ENCODE measurements at regions not wholly inside any gene's neighbourhood (a gene's known extent, or its start where the extent isn't known, plus 50 kb on each side); places are given as distances from the start of the nearest gene placed in this dataset.
A peak's percentile ranks its signal among the peaks of the same experiment; 100 is the strongest.

GRCh38 chr12:67427336-67427735 lies 158.2 kb downstream of the CAND1 start:
- no peak for DNase-seq (ENCODE audit: low read depth)

- no peak for DNase-seq (ENCODE audit: low read depth)
These were observed 159.3 kb downstream of the CAND1 start for GRCh38 chr12:67428431-67428830.

- no peak for DNase-seq (ENCODE audit: low read depth)
These were observed 161.7 kb downstream of the CAND1 start for GRCh38 chr12:67430708-67431335.

- DNase-seq (ENCODE audit: low read depth), result no peak
These were observed 162.4 kb downstream of the CAND1 start for GRCh38 chr12:67431411-67432020.

- DNase-seq (ENCODE audit: low read depth), result no peak
These were observed 164.4 kb downstream of the CAND1 start for GRCh38 chr12:67433385-67434175.

- peak; percentile 93 for DNase-seq (ENCODE audit: low read depth)
These were observed 165.7 kb downstream of the CAND1 start for GRCh38 chr12:67434671-67435370.

GRCh38 chr12:67436230-67436629 lies 167.1 kb downstream of the CAND1 start:
- DNase-seq (ENCODE audit: low read depth), result no peak

- DNase-seq (ENCODE audit: low read depth), result no peak
These were observed 167.9 kb downstream of the CAND1 start for GRCh38 chr12:67437011-67437410.

- DNase-seq (ENCODE audit: low read depth), result no peak
These were observed 170.5 kb downstream of the CAND1 start for GRCh38 chr12:67439611-67440010.

- DNase-seq (ENCODE audit: low read depth), result peak; percentile 44
These were observed 172.7 kb downstream of the CAND1 start for GRCh38 chr12:67441736-67442346.

- no peak for DNase-seq (ENCODE audit: low read depth)
These were observed 173.2 kb downstream of the CAND1 start for GRCh38 chr12:67442347-67442841.

GRCh38 chr12:67442896-67443295 lies 173.7 kb downstream of the CAND1 start:
- DNase-seq (ENCODE audit: low read depth), result no peak

- no peak for DNase-seq (ENCODE audit: low read depth)
These were observed 175.4 kb downstream of the CAND1 start for GRCh38 chr12:67444542-67444941.

GRCh38 chr12:67446716-67447115 lies 177.6 kb downstream of the CAND1 start:
- DNase-seq (ENCODE audit: low read depth), result no peak

- DNase-seq (ENCODE audit: low read depth), result no peak
These were observed 178.0 kb downstream of the CAND1 start for GRCh38 chr12:67447180-67447579.

GRCh38 chr12:67449591-67450052 lies 180.5 kb downstream of the CAND1 start:
- DNase-seq (ENCODE audit: low read depth), result no peak

GRCh38 chr12:67450441-67450840 lies 181.3 kb downstream of the CAND1 start:
- no peak for DNase-seq (ENCODE audit: low read depth)

- no peak for DNase-seq (ENCODE audit: low read depth)
These were observed 182.0 kb downstream of the CAND1 start for GRCh38 chr12:67451206-67451605.

GRCh38 chr12:67452119-67452805 lies 183.1 kb downstream of the CAND1 start:
- DNase-seq (ENCODE audit: low read depth), result no peak

- no peak for DNase-seq (ENCODE audit: low read depth)
These were observed 184.0 kb downstream of the CAND1 start for GRCh38 chr12:67453191-67453590.

- DNase-seq (ENCODE audit: low read depth), result no peak
These were observed 186.1 kb downstream of the CAND1 start for GRCh38 chr12:67455236-67455635.

All from GM04504 (cell line).